ENCODE measurements at regions not wholly inside any gene's neighbourhood (a gene's known extent, or its start where the extent isn't known, plus 50 kb on each side); places are given as distances from the start of the nearest gene placed in this dataset.

GRCh38 chr17:74099442-74100340, 103.8 kb upstream of the RPL38 start:
- DNase-seq = no peak

GRCh38 chr17:74104921-74105320, 98.6 kb upstream of the RPL38 start:
- no peak for DNase-seq

GRCh38 chr17:74107107-74107506, 96.4 kb upstream of the RPL38 start:
- no peak for DNase-seq

- DNase-seq = no peak
Observed at GRCh38 chr17:74108126-74108705, 95.3 kb upstream of the RPL38 start.

GRCh38 chr17:74110467-74110866, 93.0 kb upstream of the RPL38 start:
- DNase-seq = no peak

- no peak for DNase-seq
Observed at GRCh38 chr17:74113326-74113725, 90.2 kb upstream of the RPL38 start.

GRCh38 chr17:74113952-74114351, 89.5 kb upstream of the RPL38 start:
- DNase-seq = no peak

- DNase-seq = no peak
Observed at GRCh38 chr17:74114881-74115470, 88.5 kb upstream of the RPL38 start.

GRCh38 chr17:74115586-74115985, 87.9 kb upstream of the RPL38 start:
- DNase-seq = no peak

GRCh38 chr17:74116087-74116717, 87.3 kb upstream of the RPL38 start:
- DNase-seq = no peak

GRCh38 chr17:74117087-74117698, 86.3 kb upstream of the RPL38 start:
- DNase-seq = no peak

- no peak for DNase-seq
Observed at GRCh38 chr17:74117999-74118421, 85.5 kb upstream of the RPL38 start.

GRCh38 chr17:74118504-74118903, 85.0 kb upstream of the RPL38 start:
- no peak for DNase-seq

GRCh38 chr17:74119049-74119580, 84.4 kb upstream of the RPL38 start:
- no peak for DNase-seq

GRCh38 chr17:74119965-74120364, 83.5 kb upstream of the RPL38 start:
- no peak for DNase-seq

GRCh38 chr17:74123350-74123749, 80.1 kb upstream of the RPL38 start:
- peak; percentile 7 for DNase-seq

GRCh38 chr17:74123866-74124444, 79.5 kb upstream of the RPL38 start:
- no peak for DNase-seq

- DNase-seq = no peak
Observed at GRCh38 chr17:74125156-74125555, 78.3 kb upstream of the RPL38 start.

GRCh38 chr17:74126179-74126900, 77.1 kb upstream of the RPL38 start:
- DNase-seq = no peak

- no peak for DNase-seq
Observed at GRCh38 chr17:74126959-74127358, 76.5 kb upstream of the RPL38 start.

- no peak for DNase-seq
Observed at GRCh38 chr17:74128456-74129211, 74.8 kb upstream of the RPL38 start.

Measured in NK-92 treated with Interleukin-12 subunit alpha and Interleukin-12 subunit beta, amount 100 ng/mL, for 24 hours (cell line).